Neural crest cell (in vitro differentiated cells): ENCODE measurements at regions not wholly inside any gene's neighbourhood (a gene's known extent, or its start where the extent isn't known, plus 50 kb on each side); places are given as distances from the start of the nearest gene placed in this dataset.

Experiments used
- DNase-seq: peaks from one replicate; pipeline ENCODE4 v3.0.0; 2021; ENCODE audit warnings: low read depth, mixed read lengths, low spot score
- H3K27ac Mint-ChIP-seq: one replicate; pipeline ENCODE4 v1.8.0; 2021; ENCODE audit warnings: mild to moderate bottlenecking, mixed read lengths; ENCODE audit not compliant: unreplicated experiment
- H3K27me3 Mint-ChIP-seq: 2 replicates; pipeline ENCODE4 v1.8.0; 2021; ENCODE audit warnings: low read depth, mild to moderate bottlenecking, mixed read lengths
- H3K36me3 Mint-ChIP-seq: 2 replicates; pipeline ENCODE4 v1.8.0; 2021; ENCODE audit warnings: low read depth, mild to moderate bottlenecking, mixed read lengths
- H3K4me1 Mint-ChIP-seq: 2 replicates; pipeline ENCODE4 v1.8.0; 2021; ENCODE audit warnings: mixed read lengths
- H3K4me3 Mint-ChIP-seq: one replicate; pipeline ENCODE4 v1.8.0; 2021; ENCODE audit warnings: mild to moderate bottlenecking, mixed read lengths
- H3K9me3 Mint-ChIP-seq: 2 replicates; pipeline ENCODE4 v1.8.0; 2021; ENCODE audit warnings: mixed read lengths
- CTCF ChIP-seq: fragments of 200-600 bp; sonication (generic); conservative IDR thresholded peaks from 2 replicates; pipeline ENCODE4 v1.5.0; 2021; ENCODE audit warnings: antibody characterized with exemption, mild to moderate bottlenecking

GRCh38 chr4:106694232-106694631, 325.7 kb upstream of the GIMD1 start:
- H3K36me3 Mint-ChIP-seq, result no peaks in the 10 kb centered on the region
- peaks cover 5% of the 10 kb centered on the region for H3K9me3 Mint-ChIP-seq
- TF ChIP-seq CTCF, result no peak
- H3K4me3 Mint-ChIP-seq, result no peak overlapping the region
- DNase-seq, result no peak
- H3K4me1 Mint-ChIP-seq, result no peaks in the 10 kb centered on the region
- H3K27ac Mint-ChIP-seq, result no peak overlapping the region
- no peaks in the 10 kb centered on the region for H3K27me3 Mint-ChIP-seq

GRCh38 chr4:106691749-106692148, 323.2 kb upstream of the GIMD1 start:
- no peak overlapping the region for H3K27ac Mint-ChIP-seq
- no peak for DNase-seq
- H3K4me3 Mint-ChIP-seq, result no peak overlapping the region
- no peaks in the 10 kb centered on the region for H3K27me3 Mint-ChIP-seq
- H3K9me3 Mint-ChIP-seq, result no peaks in the 10 kb centered on the region
- TF ChIP-seq CTCF, result peak; percentile 43
- no peaks in the 10 kb centered on the region for H3K36me3 Mint-ChIP-seq
- no peaks in the 10 kb centered on the region for H3K4me1 Mint-ChIP-seq

GRCh38 chr4:106690487-106690886, 321.9 kb upstream of the GIMD1 start:
- Mint-ChIP-seq H3K9me3 (peaks cover 6% of the 10 kb centered on the region), H3K36me3 (no peaks in the 10 kb centered on the region), H3K27me3 (no peaks in the 10 kb centered on the region), H3K4me1 (no peaks in the 10 kb centered on the region), H3K4me3 (no peak overlapping the region), H3K27ac (no peak overlapping the region)
- TF ChIP-seq CTCF, result no peak
- DNase-seq, result no peak

GRCh38 chr4:106687026-106687425, 318.4 kb upstream of the GIMD1 start:
- H3K4me1 Mint-ChIP-seq, result no peaks in the 10 kb centered on the region
- no peak for TF ChIP-seq CTCF
- DNase-seq, result no peak
- H3K9me3 Mint-ChIP-seq, result peaks cover 6% of the 10 kb centered on the region
- no peak overlapping the region for H3K27ac Mint-ChIP-seq
- no peaks in the 10 kb centered on the region for H3K36me3 Mint-ChIP-seq
- no peaks in the 10 kb centered on the region for H3K27me3 Mint-ChIP-seq
- no peak overlapping the region for H3K4me3 Mint-ChIP-seq

- Mint-ChIP-seq H3K9me3 (peaks cover 6% of the 10 kb centered on the region), H3K4me3 (no peak overlapping the region), H3K27ac (no peak overlapping the region), H3K27me3 (no peaks in the 10 kb centered on the region), H3K4me1 (no peaks in the 10 kb centered on the region), H3K36me3 (no peaks in the 10 kb centered on the region)
- DNase-seq, result no peak
- no peak for TF ChIP-seq CTCF
Measured at GRCh38 chr4:106681381-106681921, 312.9 kb upstream of the GIMD1 start.

- no peak for TF ChIP-seq CTCF
- no peak overlapping the region for H3K4me3 Mint-ChIP-seq
- no peaks in the 10 kb centered on the region for H3K27me3 Mint-ChIP-seq
- H3K27ac Mint-ChIP-seq, result no peak overlapping the region
- H3K4me1 Mint-ChIP-seq, result no peaks in the 10 kb centered on the region
- DNase-seq, result no peak
- H3K9me3 Mint-ChIP-seq, result peaks cover 5% of the 10 kb centered on the region
- no peaks in the 10 kb centered on the region for H3K36me3 Mint-ChIP-seq
Measured at GRCh38 chr4:106679063-106679462, 310.5 kb upstream of the GIMD1 start.
